Lower leg skin (tissue), 4 donors: ENCODE measurements at regions not wholly inside any gene's neighbourhood (a gene's known extent, or its start where the extent isn't known, plus 50 kb on each side); places are given as distances from the start of the nearest gene placed in this dataset.
"Not testable (repeated sequence)": the region's sequence is repeated elsewhere in the genome, so short reads cannot be mapped to it uniquely, and the experiment has no call there.

Experiments used
- DNase-seq, 2 donors: peaks; one replicate each; pipeline ENCODE4 v3.0.0-alpha.2; 2019; ENCODE audit warnings: low spot score in 2 of 2
- H3K4me3 ChIP-seq: fragments of 200-600 bp; sonication (generic); 2 replicates; pipeline ENCODE4 v1.5.1; 2017; ENCODE audit warnings: mild to moderate bottlenecking, low read depth; ENCODE audit not compliant: poor library complexity, severe bottlenecking
- CTCF ChIP-seq, 3 donors: fragments of 450-650 bp; IDR thresholded peaks; one replicate each; pipeline ENCODE4 v1.5.1; 2016; ENCODE audit warnings: antibody characterized with exemption in 3 of 3, mild to moderate bottlenecking in 3 of 3, moderate library complexity in 2 of 3
- POLR2A ChIP-seq, 2 donors: fragments of 450-650 bp; IDR thresholded peaks; one replicate each; pipeline ENCODE4 v1.6.1; 2016 to 2017; ENCODE audit warnings: antibody characterized with exemption in 2 of 2, mild to moderate bottlenecking in 1 of 2, moderate library complexity in 1 of 2
- WGBS, 2 donors: methylation state at CpG; one replicate each; pipeline ENCODE4 v1.1.5; 2018; 5-methylcytosine and 5-hydroxymethylcytosine counted together
- intact Hi-C: fragments of 100-400 bp; cut with DNase I; formaldehyde crosslinking; loops from one replicate; pipeline ENCODE4 v1.15.0; 2023; ENCODE audit warnings: low total_unique reads

GRCh38 chr3:177352424-177352823, 155.1 kb upstream of the TBL1XR1 start:
- intact Hi-C loops, result no loop called here
- TF ChIP-seq POLR2A (IDR thresholded peaks at IDR 0.05) (no peak), CTCF (IDR thresholded peaks at IDR 0.05) (no peak)
- no peak overlapping the region for H3K4me3 ChIP-seq
- no peak for DNase-seq
- 83 to 90% methylated on average over 4 of the region's 4 CpGs for WGBS, 2 donors

- no peak for TF ChIP-seq CTCF (IDR thresholded peaks at IDR 0.05)
- no peak for TF ChIP-seq POLR2A (IDR thresholded peaks at IDR 0.05)
- intact Hi-C loops, result no loop called here
- no peak overlapping the region for H3K4me3 ChIP-seq
Observed at GRCh38 chr3:177353140-177353539, 155.9 kb upstream of the TBL1XR1 start.

GRCh38 chr3:177353879-177354278, 156.6 kb upstream of the TBL1XR1 start:
- H3K4me3 ChIP-seq, intact Hi-C loops: not testable (repeated sequence)
- peak in 1 of 2 donors; percentile 57 for DNase-seq
- 96 to 98% methylated on average over 3 of the region's 3 CpGs for WGBS, 2 donors

More at GRCh38 chr3:177353140-177353539, 155.9 kb upstream of the TBL1XR1 start:
- peak in 1 of 2 donors; percentile 32 for DNase-seq
- WGBS, 2 donors, result 83 to 95% methylated on average over 8 of the region's 8 CpGs

GRCh38 chr3:177354466-177354865, 157.2 kb upstream of the TBL1XR1 start:
- 83 to 98% methylated on average over 4 of the region's 4 CpGs for WGBS, 2 donors
- DNase-seq, result no peak
- intact Hi-C loops, result no loop called here
- TF ChIP-seq POLR2A (IDR thresholded peaks at IDR 0.05), result no peak
- no peak for TF ChIP-seq CTCF (IDR thresholded peaks at IDR 0.05)
- H3K4me3 ChIP-seq, result no peak overlapping the region

GRCh38 chr3:177356113-177356512, 158.8 kb upstream of the TBL1XR1 start:
- 95 to 100% methylated on average over 3 of the region's 3 CpGs for WGBS, 2 donors
- intact Hi-C loops, result no loop called here
- peak in 1 of 2 donors; percentile 40 for DNase-seq
- H3K4me3 ChIP-seq, result no peak overlapping the region
- TF ChIP-seq POLR2A (IDR thresholded peaks at IDR 0.05) (no peak), CTCF (IDR thresholded peaks at IDR 0.05) (no peak)

GRCh38 chr3:177356952-177357351, 159.7 kb upstream of the TBL1XR1 start:
- H3K4me3 ChIP-seq, result no peak overlapping the region
- TF ChIP-seq POLR2A (IDR thresholded peaks at IDR 0.05) (no peak), CTCF (IDR thresholded peaks at IDR 0.05) (no peak)
- intact Hi-C loops, result no loop called here
- DNase-seq, result no peak
